ENCODE measurements at regions not wholly inside any gene's neighbourhood (a gene's known extent, or its start where the extent isn't known, plus 50 kb on each side); places are given as distances from the start of the nearest gene placed in this dataset.

DNA sequence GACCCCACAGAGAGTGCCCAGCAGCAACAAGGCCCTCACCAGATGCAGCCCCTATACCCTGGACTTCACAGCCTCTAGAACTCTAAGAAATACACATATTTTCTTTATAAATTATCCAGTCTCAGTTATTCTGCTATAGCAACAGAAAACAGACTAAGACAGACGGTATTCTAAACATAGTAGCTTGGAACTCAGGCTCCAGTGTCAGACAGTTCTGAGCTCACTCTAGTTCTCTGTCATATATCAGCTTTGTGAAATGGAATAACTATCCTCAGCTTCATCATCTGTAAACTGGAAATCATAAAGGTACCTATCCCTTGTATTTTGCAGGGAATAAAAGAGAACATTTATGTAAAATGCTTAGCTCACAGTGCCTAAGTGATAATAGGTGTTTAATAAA, 127.4 kb downstream of the GLUL start:
- ChIA-PET POLR2A (interaction anchor here (0.6 kb wide), 1 partner anchor 135 kb away, joined by 3 read pairs; no protein-coding TSS in a partner anchor), CTCF (no interaction called here)
- TF ChIP-seq, protein P1, sequence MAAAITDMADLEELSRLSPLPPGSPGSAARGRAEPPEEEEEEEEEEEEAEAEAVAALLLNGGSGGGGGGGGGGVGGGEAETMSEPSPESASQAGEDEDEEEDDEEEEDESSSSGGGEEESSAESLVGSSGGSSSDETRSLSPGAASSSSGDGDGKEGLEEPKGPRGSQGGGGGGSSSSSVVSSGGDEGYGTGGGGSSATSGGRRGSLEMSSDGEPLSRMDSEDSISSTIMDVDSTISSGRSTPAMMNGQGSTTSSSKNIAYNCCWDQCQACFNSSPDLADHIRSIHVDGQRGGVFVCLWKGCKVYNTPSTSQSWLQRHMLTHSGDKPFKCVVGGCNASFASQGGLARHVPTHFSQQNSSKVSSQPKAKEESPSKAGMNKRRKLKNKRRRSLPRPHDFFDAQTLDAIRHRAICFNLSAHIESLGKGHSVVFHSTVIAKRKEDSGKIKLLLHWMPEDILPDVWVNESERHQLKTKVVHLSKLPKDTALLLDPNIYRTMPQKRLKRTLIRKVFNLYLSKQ (tag by site-specific recombination; IDR thresholded peaks at IDR 0.05; ENCODE audit: borderline replicate concordance): no peak
- TF ChIP-seq ZNF658 (tag by site-specific recombination; IDR thresholded peaks at IDR 0.05) (no peak), ZNF549 (tag by site-specific recombination; IDR thresholded peaks at IDR 0.05) (no peak), ZNF623 (tag by site-specific recombination; IDR thresholded peaks at IDR 0.05) (no peak), RBAK (tag by site-specific recombination; IDR thresholded peaks at IDR 0.05) (no peak), ZNF16 (tag by site-specific recombination; IDR thresholded peaks at IDR 0.05; ENCODE audit: low read depth) (no peak), ZNF274 (IDR thresholded peaks at IDR 0.05; ENCODE audit: low read length) (no peak), ZNF274 (tag by site-specific recombination; IDR thresholded peaks at IDR 0.05; ENCODE audit: borderline replicate concordance) (no peak), OVOL3 (tag by site-specific recombination; IDR thresholded peaks at IDR 0.05) (no peak)
- H3K9me3 ChIP-seq (ENCODE audit: control insufficient read depth, insufficient read depth, low read depth, low read length): no peaks in the 10 kb centered on the region
- H3K4me1 ChIP-seq (ENCODE audit: control insufficient read depth, insufficient read depth, low read length): no peaks in the 10 kb centered on the region
- no peak overlapping the region for H3K4me3 ChIP-seq (ENCODE audit: low read depth, low read length)
- no peak overlapping the region for H3K27ac ChIP-seq (ENCODE audit: extremely low read depth, low read depth, low read length)
- H3K36me3 ChIP-seq (ENCODE audit: control insufficient read depth in 2 of 2, insufficient read depth in 1 of 2, low read length in 2 of 2): no peaks in the 10 kb centered on the region

- TF ChIP-seq ZBTB17 (tag by site-specific recombination; IDR thresholded peaks at IDR 0.05): no peak
- no peak for TF ChIP-seq ZNF280C (tag by site-specific recombination; IDR thresholded peaks at IDR 0.05)
- no peak for TF ChIP-seq ZNF571 (tag by site-specific recombination; IDR thresholded peaks at IDR 0.05)
- TF ChIP-seq ZNF133 (tag by site-specific recombination; IDR thresholded peaks at IDR 0.05): no peak
- no peak for TF ChIP-seq HIC1 (tag by site-specific recombination; IDR thresholded peaks at IDR 0.05)
- TF ChIP-seq, protein P2, sequence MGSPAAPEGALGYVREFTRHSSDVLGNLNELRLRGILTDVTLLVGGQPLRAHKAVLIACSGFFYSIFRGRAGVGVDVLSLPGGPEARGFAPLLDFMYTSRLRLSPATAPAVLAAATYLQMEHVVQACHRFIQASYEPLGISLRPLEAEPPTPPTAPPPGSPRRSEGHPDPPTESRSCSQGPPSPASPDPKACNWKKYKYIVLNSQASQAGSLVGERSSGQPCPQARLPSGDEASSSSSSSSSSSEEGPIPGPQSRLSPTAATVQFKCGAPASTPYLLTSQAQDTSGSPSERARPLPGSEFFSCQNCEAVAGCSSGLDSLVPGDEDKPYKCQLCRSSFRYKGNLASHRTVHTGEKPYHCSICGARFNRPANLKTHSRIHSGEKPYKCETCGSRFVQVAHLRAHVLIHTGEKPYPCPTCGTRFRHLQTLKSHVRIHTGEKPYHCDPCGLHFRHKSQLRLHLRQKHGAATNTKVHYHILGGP (tag by site-specific recombination; IDR thresholded peaks at IDR 0.05): no peak
- no peak for TF ChIP-seq ZFP69B (tag by site-specific recombination; IDR thresholded peaks at IDR 0.05)
- TF ChIP-seq ZNF19 (tag by site-specific recombination; IDR thresholded peaks at IDR 0.05; ENCODE audit: low read depth): no peak
- no peak for TF ChIP-seq TRIM28 (IDR thresholded peaks at IDR 0.05; ENCODE audit: borderline replicate concordance, low read length)
- TF ChIP-seq ZBTB21 (tag by site-specific recombination; IDR thresholded peaks at IDR 0.05): no peak
- TF ChIP-seq ZNF560 (tag by site-specific recombination; IDR thresholded peaks at IDR 0.05; ENCODE audit: borderline replicate concordance): no peak
- no peak for TF ChIP-seq ZNF426 (tag by site-specific recombination; IDR thresholded peaks at IDR 0.05)
- no peak for TF ChIP-seq ZNF791 (tag by site-specific recombination; IDR thresholded peaks at IDR 0.05)
- TF ChIP-seq YY1 (tag by site-specific recombination; IDR thresholded peaks at IDR 0.05): no peak
- no peak for TF ChIP-seq ZNF513 (tag by site-specific recombination; IDR thresholded peaks at IDR 0.05)
- no peak for TF ChIP-seq MYNN (tag by site-specific recombination; IDR thresholded peaks at IDR 0.05; ENCODE audit: borderline replicate concordance)
- no peak for TF ChIP-seq ZSCAN16 (tag by site-specific recombination; IDR thresholded peaks at IDR 0.05)
- no peak for TF ChIP-seq SETDB1 (IDR thresholded peaks at IDR 0.05; ENCODE audit: insufficient read length, low read length)
- TF ChIP-seq ZNF214 (tag by site-specific recombination; IDR thresholded peaks at IDR 0.05; ENCODE audit: borderline replicate concordance): no peak
- Histone ChIP-seq H3K4me3 (ENCODE audit: low read depth, low read length) (no peak overlapping the region), H3K4me1 (ENCODE audit: control insufficient read depth, insufficient read depth, low read length) (no peaks in the 10 kb centered on the region), H3K9me3 (ENCODE audit: control insufficient read depth, insufficient read depth, low read depth, low read length) (no peaks in the 10 kb centered on the region), H3K36me3 (ENCODE audit: control insufficient read depth in 2 of 2, insufficient read depth in 1 of 2, low read length in 2 of 2) (no peaks in the 10 kb centered on the region), H3K27ac (ENCODE audit: extremely low read depth, low read depth, low read length) (no peak overlapping the region)
- POLR2A ChIA-PET: interaction anchor here (0.6 kb wide), 1 partner anchor 134 kb away, joined by 3 read pairs; no protein-coding TSS in a partner anchor
- CTCF ChIA-PET: no interaction called here
Observed at GRCh38 chr1:182263706-182264105, 127.9 kb downstream of the GLUL start.

Data from HEK293 (cell line).